Anterior cingulate cortex (tissue), 58 donors: ENCODE measurements at regions not wholly inside any gene's neighbourhood (a gene's known extent, or its start where the extent isn't known, plus 50 kb on each side); places are given as distances from the start of the nearest gene placed in this dataset.

Experiments
- DNase-seq, 58 donors: peaks; one replicate each; lab custom pipeline; 2025; lab: John Stamatoyannopoulos, UW

DNA sequence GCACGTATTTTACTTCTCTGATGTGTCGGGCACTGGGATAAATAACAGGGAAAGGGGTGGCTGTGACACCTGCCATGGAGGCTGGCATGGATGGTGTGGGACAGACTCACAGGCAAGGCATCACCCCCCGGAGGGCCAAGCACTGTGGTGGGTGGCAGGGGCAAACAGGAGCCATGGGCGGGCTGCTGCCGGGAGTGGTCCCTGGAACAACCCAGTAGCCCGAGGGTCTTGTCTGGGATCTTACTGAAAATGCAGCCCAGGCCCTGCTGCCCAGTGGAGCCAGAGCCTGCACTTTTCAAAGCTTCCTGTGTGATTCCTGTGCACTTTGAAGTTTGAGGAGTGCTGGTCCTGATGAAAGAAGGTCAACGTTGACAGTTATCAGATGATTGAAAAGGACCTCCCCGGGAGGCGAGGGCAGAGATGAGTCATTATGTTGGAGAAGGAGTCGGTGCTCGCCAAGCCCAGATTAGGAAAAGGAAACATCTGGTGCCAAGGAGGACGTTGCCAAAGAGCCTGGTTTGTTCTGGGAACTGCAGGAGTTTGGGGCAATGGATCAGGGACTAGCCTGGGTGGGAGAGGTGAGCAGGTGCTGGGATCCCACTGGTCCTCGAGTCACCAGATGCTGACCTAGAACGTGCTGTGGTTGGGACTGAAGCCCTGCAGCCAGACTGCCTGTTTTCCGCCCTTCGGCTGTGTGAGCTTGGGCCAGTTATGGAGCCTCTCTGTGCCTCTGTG lies 130.0 kb upstream of the GGTLC1 start:
- DNase-seq, result no peak

DNA sequence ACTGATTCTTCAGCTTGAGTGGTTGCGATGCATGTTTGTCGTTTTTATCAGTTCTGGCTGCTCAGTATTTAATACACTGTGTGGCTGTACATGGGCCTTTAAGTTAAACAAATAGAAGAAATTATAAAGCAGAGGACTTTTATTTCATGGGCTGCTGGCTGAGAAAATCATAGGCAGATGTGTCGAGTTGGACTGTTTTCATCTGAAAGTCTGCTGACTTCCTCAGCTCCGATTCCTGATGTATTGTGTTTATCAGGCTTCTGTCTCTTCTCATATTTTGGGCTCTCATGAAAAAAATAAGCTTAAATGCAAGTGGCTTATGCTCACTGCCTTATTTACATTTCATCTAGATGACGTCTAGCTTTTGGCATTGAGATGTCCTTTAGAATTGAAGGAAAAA lies 129.5 kb upstream of the GGTLC1 start:
- no peak for DNase-seq

DNA sequence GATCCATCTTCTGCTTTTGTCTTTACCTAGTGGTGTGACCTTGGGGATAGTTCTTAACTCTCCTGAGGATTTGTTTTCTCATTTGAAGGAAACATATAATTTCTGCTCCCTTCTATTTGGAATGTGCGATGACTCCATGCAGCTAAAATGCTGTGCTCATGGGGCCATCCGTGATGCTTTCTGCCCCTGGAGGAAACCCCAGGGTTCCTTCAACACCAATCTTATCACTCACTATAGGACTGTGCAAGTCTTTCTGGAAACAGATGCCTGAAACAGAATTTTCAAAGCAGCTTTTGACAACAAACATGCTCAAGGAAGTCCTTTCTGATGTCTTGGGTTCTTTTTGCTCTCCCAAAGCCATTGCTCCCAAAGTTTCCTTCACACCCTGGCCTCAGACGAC lies 128.8 kb upstream of the GGTLC1 start:
- no peak for DNase-seq

DNA sequence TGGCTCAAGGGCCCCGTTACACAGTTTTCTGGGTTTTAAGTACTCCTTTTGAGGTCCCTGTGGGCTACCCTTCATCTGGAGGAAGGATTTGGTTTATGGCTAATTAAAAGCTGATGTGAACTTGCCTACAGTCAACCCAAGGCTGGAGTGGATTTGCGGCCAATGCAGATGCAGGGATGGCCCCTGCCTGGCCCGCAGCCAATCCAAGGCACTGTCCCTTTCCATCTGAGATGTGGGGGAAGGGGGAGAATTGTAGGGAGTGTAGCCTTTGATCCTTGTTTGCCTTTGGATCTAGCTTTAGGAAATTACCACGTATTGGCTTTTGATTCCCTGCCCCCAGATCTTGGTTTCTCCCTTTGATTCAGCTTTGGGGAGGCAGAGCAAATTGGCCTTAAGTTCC lies 128.0 kb upstream of the GGTLC1 start:
- DNase-seq, result no peak

DNA sequence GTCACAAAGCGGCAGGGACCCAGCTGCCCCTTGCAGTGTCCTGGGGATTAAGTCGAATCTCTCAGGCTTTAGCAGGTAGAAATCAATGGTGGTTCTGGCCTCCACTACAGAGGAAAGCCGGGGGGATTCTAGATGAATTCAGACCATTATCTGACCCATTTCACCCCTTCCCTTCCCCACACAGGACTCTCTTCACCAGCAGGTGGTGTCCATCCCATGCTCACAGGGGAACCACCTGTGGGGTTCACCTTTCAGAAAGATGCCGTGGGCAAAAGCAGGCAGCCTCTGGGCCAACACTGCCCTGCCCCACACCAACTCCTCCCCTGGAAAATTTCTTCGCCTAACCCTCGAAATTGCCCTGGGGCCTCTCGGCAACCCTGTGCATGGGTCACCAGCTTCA lies 123.8 kb upstream of the GGTLC1 start:
- no peak for DNase-seq

DNA sequence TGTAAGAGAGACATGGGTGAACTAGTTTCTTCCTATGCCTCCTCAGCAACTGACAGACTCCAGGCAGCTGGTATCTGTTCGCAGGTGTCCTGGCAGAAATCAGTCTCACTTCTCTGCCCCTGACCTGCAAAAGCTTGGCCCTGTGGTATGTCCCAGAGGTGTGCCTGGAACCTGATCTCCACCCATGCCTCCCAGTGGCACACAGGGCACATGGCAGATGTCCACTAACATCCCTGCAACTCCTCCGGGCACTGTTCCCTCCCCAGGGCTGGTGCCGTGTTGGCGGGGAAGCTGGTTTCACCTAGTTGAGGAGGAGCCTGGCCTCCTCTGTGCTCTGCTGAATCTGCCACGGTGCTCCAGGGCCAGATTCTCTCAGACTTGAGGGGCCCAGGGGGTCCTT lies 123.3 kb upstream of the GGTLC1 start:
- no peak for DNase-seq

DNA sequence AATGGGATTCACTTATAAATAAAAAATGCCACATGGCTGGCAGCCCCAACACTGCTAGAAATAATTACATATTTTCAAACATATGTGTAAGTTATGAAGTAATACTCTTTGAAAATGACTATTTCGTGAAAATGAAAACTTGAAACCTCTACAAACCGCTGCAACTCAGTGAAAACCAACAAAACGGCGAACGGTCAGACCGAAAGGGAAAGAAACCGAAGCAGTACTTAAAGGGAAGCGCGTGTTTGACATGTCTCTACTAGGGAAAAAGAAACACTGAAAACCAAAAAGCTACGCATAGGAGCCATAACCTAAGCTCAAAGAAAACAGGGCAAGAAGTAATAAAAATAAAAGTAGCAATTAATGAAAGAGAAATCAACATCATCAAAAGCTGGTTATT lies 121.0 kb upstream of the GGTLC1 start:
- DNase-seq, result no peak

DNA sequence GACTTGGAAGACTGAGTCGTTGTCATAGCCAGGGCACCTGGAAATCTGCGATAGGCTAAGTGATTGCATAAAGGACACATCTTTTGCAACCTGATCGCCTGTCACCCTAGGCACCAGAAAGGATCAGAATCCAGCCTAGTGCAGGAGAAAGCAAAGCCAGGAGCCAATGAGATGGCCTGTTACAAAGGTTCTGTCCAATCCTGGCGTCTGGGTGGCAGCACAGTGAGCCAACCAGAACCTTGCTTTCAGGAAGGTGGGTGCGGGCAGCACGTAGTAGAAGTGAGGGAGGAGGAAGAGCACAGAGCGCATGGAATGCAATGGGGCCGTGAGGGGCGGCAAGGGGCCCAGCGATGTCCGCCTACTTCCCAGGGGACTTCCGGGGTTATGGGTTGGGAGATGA lies 120.4 kb upstream of the GGTLC1 start:
- no peak for DNase-seq

DNA sequence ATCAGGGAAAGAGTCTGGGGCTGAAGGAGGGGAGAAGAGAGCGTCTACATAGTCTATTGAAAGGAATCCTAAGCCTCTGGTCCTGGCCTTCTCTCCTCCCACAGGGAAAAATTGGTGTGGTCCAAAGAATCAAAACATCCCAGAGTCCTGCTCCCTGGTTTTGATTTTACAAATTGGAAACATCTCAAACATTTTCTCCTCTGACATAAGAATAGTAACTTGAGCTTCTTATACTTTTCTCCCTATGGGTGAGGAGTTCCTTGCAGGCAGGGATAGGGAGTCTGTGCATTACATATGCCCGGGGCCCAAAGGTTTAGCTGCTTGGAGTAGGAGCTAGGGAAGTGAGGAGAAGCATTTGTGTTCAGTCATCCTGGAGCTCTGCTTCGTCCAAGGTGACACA lies 120.0 kb upstream of the GGTLC1 start:
- DNase-seq, result no peak

DNA sequence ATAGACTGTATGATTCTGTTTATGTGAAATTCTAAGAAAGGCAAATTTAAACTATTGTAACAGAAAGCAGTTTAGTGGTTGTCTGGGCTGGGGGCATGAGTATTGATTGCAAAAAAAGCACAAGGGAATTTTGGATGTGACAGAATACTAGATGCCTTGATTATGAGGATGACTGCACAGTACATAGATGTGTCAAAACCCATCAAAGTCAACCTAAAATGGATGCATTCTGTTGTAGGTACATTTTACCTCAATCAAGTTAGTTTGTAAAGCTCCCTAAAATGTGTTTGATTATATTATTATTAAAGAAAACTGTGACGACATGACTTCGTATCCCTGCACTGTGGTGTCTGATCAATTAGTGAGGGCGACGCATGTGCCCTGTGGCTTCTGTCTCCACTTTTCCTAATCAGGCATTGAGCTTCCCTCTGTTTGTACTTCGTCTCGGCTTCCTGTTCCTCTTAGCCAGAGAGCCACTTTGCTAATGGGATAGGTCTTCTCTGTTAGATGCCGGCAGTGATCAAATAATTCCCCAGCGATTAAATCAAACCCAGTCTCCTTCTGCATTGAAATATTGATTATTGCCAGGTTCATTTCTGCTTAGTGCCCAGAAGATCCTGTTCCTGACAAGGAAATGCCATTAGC lies 118.3 kb upstream of the GGTLC1 start:
- DNase-seq, result no peak

DNA sequence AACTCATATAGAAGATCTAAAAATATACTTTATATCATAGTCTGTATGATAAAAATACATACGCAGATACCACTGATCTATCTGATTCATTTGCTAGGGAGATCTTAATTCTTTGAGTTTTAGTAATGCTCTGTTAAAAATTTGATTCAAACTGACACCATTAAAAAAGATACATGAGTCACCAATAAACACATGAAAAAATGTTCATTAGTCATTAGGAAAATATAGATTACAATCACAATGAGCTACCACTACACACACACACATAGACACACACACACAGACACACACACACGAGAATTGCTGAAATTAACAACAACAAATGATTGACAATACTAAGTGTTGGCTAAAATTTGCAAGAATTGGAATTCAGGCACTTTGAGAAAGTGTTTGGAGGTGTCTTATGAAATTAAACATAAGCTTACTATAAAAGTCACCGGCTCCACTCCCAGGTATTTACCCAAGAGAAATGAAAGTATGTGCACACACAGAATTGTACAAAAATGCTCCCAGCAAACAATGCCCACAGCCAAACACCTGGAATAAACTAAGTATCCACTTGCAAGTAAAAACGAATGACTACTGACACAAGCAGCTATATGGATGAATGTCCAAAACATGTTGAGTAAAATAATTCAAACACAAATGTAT lies 117.7 kb upstream of the GGTLC1 start:
- no peak for DNase-seq

DNA sequence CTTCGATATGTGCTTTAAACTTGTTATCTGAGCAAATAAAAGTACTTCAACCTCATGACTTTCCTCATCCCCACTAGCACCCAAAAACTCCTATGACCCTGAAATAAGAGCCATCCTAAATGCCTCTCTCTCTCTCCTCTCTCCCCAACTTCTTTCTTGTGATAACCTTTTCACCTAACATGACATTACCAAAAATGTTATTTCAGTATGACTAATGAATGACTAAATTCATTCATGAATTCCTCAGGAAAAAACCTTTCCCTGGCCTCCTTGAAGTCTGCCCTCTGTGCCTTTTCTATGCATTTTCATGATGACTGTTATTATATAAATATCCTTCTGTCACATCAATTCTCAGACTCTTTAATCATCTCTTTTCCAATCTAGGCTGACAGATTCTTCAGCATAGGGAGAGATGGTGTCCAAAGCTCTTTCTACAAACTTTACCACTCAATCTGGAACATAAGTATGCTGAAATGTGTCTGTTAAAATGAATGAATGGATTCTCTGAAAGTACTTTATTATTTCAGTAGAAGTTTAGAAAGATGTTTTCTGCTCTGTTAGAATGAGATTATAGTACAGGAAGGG lies 114.3 kb upstream of the GGTLC1 start:
- no peak for DNase-seq

DNA sequence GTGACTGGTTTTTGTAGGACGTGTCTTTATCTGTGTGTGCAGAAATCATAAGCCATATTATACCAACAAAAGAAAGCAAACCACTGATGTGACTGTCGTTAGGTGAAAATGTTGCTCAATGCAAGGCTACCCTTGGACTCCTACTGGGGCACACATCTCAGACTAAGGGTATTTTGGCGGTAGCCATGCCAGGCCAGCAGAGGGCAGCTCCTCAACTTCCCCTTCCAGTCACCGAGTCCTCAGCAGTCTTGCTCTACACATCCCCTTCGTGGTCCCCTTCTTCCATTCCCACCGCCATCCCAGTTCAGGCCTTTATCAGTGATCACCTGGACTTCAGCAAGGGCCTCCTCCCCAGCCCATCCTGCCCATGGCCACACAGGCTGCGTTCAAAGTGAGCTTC lies 113.7 kb upstream of the GGTLC1 start:
- DNase-seq, result peak in 2 of 58 donors; percentile 6 to 12

DNA sequence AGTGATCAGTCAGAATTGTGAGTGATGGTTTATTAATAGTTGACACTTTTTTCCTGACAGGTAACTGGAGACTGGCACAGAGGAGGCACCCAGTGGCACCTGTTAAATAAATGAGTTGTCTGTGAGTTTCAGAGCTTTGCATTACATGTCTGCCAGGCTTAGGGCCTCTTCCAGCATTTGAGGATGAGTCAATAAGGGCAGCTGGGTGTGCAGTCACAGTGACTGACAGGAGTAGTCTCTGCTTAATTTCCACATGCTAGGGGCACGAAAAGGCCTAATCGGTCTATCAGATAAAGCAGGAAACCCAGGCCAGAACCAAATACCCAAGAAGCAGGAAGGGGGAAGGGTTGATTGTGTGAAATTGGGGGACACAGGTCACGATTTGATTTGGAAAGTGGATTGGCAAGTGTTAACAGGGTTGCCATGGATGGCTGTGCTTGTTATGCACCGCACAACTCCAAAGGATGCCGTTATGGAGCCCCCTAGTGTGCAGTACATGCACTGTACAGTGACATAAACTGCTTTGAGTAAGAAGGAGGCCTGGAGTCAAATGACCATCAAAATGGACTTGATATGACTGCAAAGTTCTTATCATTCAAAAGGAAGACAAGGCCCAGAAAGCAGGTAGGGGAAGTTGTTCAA lies 111.9 kb upstream of the GGTLC1 start:
- peak in 10 of 58 donors; percentile 3 to 28 (median 16) for DNase-seq

DNA sequence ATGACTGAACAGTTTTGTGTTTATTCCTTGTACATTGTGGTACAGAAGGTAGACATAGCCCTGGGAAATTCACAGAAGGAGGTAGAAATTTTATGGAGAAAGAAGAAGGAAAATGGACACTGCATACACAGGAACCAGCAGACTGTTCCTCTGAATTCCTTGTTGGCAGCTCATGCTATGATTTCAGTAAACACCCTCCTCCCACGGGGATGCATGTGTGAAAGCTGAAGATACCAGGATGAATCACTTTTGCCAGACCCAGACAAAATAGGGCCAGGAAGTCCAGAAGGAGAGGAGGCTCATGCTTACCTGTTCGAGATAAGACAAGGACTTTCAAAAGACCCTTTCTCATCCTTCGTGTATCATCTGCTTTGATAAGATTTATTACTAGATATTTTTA lies 110.3 kb upstream of the GGTLC1 start:
- DNase-seq, result peak in 11 of 58 donors; percentile 4 to 59 (median 20)

DNA sequence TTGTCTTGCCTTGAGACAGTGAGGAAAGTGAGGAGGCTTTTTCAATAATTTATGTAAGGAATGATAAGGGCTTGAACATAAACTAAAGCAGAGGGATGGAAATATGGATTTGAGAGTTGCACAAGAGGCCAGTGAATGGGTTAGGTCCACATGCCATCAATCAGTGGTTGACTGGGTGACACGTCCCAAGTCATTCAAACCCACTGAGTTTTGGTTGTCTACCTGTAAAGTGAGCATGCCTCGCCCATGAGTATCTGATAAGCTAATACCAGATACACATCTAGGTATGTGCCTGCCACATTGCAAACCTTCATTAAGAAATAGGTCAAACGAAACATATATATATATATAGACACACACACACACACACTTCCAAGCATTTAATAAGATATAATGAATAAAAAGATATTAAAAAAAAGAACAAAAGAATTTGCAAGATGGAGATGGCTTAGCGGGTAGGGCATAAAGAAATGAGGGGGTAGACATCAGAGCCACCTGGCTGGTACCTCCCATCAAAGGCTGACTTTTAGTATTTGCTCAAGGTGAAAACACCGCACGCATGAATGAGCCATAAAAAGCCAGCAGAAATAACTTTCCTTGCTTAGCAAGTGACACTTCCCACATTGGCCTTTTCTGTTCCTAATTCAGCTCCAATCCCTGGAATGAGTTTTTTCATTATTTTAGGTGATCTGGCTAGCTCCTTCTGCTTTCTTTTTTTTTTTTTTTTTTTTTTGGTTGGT lies 109.1 kb upstream of the GGTLC1 start:
- no peak for DNase-seq

DNA sequence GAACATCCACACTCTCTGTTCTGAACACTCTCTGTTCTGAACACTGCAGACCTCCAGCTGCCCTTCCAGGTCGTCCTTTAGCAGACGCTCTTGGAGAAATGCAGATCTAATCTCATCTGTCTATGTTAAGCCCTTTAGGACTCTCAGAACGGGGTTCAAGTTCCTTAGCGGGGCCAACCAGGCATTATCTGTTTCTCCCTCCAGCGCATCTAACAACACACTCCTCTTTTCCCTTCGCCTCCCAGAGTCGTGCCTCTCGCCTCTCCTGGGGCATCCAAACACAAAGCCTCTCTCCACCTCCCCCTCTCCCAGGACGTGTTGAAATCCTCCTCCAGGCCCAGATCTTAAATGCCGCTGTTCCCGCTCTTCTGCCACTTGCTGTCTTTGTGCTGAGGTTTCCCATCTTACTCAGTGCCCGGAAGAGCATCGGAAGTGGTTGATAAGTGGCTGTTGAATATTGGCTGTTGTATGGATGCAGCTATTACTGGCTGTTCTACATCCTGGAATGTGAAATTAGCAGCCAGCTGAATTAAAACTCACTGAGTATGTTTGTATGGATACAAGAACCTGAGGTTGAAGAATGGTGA lies 108.4 kb upstream of the GGTLC1 start:
- DNase-seq, result no peak

DNA sequence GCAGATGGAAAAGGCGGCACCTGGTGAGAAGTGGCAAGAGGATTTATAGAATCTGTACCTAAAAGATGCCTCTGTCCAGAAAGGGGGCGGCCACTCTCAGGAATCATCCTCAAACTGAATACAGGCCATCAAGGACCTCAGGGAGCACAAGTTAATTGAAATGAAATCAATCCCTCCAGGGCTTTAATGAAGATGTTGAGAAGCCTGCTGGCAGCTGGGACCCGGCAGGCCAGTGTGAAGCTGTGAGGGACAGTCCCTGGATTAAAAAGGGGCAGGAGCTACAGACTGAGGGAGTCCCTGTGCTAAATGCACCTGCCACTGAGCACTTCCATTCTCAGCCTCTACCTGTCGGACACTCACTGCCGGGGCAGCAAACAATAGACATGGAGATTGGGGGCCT lies 107.7 kb upstream of the GGTLC1 start:
- DNase-seq, result no peak

DNA sequence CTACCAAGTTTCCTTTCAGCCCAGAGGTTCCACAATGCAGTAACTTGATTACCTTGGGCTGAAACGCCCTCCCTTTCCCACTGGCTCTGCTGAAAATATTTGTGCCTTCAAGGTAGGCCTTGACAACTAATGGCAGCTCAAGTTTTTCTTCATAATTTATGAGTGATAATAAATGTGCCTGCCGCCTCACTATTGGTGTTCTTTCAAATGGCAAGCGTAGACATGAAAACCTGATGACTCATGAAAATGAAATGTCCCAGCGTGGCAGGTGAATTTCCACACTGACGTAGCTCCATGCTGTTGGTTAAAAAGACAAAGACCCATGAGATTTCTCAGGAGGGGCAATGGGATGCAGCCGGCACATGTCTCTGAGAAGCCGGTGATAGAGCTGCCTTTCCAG lies 107.2 kb upstream of the GGTLC1 start:
- no peak for DNase-seq

DNA sequence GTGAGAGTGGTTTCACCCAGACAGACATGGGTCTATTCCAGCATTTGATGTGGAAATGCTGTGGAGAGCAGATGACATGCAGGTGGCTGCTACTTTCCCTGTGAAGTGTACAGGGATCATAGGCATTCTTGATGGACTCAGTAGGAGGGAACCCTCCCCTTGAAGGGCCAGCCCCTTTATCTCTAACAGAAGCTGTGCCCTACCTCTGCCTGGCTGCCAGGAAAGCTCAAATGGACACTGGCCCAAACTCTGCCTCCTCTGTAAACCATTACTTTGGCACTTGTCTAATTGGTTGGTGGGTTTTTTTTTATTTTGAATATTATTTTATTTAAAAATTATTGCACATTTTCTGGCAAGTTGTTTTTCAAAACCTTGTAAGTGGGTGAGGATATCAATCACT lies 106.7 kb upstream of the GGTLC1 start:
- no peak for DNase-seq
